Omental fat pad (tissue), 3 donors: ENCODE measurements at regions not wholly inside any gene's neighbourhood (a gene's known extent, or its start where the extent isn't known, plus 50 kb on each side); places are given as distances from the start of the nearest gene placed in this dataset.

Experiments used
- ATAC-seq: fragments of 150-250 bp; one replicate; pipeline ENCODE4 v1.9.1; 2016; ENCODE audit warnings: mild to moderate bottlenecking, moderate library complexity; ENCODE audit not compliant: low FRiP score
- DNase-seq: peaks from one replicate; pipeline ENCODE4 v3.0.0-alpha.2; 2019; ENCODE audit warnings: low spot score
- TF ChIP-seq, protein P1 (sequence below), 3 donors: fragments of 450-650 bp; IDR thresholded peaks; one replicate each; pipeline ENCODE4 v1.5.1; 2016 to 2017; ENCODE audit warnings: antibody characterized with exemption in 3 of 3, mild to moderate bottlenecking in 3 of 3, moderate library complexity in 2 of 3

DNA sequence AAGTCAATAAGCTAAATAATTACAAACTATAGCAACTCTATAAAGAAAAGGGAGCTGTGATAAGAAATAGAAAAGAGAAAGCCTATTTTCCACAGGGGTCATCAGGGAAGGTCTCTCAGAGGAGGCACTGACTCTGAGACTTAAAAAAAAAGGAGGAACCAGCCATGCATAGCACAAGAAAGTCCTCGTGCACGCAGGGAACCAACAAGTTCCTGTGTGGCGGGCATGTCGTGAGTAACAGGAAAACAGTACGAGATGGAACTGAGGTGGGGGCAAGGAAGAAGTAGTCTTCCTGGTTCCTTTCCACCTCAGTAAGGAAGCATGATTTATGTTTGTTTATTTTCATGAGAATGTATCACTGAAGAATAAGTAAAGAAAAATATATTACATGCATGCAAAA lies 367.0 kb upstream of the TMEM132C start:
- DNase-seq, result no peak
- TF ChIP-seq, protein P1, sequence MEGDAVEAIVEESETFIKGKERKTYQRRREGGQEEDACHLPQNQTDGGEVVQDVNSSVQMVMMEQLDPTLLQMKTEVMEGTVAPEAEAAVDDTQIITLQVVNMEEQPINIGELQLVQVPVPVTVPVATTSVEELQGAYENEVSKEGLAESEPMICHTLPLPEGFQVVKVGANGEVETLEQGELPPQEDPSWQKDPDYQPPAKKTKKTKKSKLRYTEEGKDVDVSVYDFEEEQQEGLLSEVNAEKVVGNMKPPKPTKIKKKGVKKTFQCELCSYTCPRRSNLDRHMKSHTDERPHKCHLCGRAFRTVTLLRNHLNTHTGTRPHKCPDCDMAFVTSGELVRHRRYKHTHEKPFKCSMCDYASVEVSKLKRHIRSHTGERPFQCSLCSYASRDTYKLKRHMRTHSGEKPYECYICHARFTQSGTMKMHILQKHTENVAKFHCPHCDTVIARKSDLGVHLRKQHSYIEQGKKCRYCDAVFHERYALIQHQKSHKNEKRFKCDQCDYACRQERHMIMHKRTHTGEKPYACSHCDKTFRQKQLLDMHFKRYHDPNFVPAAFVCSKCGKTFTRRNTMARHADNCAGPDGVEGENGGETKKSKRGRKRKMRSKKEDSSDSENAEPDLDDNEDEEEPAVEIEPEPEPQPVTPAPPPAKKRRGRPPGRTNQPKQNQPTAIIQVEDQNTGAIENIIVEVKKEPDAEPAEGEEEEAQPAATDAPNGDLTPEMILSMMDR (IDR thresholded peaks at IDR 0.05), result no peak
- ATAC-seq, result no peak

DNA sequence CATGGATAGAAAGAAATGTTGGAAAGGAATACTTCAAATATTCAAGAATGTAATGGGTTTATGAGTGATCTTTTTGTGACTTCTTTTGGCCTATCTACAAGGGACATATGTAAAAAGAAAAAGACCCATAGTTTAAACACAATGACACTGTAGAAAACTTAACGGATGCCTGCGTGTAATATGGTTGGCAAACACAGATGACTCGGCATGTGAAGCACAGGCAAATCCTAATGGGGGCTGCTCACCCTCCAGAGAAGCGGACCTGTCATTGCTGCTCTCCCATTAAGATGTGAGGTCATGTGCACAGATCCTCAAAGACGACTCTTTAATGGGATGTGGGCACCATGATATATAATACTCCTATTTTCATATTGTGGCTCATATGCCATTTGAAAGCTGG lies 366.6 kb upstream of the TMEM132C start:
- ATAC-seq, result no peak
- TF ChIP-seq, protein P1 (IDR thresholded peaks at IDR 0.05), result no peak
- DNase-seq, result no peak

DNA sequence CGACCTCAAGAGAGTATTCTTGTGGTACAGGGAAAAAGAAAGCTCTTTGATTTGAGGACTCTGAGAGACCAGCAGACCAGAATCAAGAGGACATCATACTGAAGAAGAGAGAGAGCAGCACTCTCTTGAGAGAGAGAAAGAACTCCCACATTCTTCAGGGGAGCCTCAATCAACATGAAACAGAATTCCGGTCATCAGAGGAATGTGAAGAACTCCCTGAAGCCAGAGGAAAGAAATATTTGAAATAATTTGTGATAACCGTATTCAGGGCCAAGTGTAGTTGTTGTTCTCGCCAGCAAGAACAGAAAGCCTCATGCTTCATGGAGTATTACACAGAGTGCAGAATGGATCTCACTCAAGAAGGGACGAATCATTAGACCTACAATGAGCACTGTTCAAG lies 363.8 kb upstream of the TMEM132C start:
- TF ChIP-seq, protein P1 (IDR thresholded peaks at IDR 0.05), result no peak
- peak; percentile 89 for ATAC-seq
- no peak for DNase-seq

DNA sequence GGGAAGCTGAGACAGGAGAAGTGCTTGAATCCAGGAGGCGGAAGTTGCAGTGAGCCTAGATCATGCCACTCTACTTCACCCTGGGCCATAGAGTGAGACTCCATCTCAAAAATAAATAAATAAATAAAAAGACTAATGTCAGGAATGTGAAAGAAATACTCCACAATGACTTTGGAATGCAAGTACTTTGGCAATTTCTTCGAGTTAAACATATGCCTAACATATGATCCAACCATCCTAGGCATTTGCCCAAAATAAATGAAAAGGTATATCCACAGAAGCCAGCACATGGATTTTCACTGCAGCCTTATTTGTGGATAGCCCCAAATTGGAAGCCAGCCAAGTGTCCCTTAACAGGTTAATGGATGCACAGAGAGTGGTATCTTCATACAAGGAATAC lies 357.9 kb upstream of the TMEM132C start:
- TF ChIP-seq, protein P1 (IDR thresholded peaks at IDR 0.05), result no peak
- no peak for ATAC-seq
- no peak for DNase-seq

DNA sequence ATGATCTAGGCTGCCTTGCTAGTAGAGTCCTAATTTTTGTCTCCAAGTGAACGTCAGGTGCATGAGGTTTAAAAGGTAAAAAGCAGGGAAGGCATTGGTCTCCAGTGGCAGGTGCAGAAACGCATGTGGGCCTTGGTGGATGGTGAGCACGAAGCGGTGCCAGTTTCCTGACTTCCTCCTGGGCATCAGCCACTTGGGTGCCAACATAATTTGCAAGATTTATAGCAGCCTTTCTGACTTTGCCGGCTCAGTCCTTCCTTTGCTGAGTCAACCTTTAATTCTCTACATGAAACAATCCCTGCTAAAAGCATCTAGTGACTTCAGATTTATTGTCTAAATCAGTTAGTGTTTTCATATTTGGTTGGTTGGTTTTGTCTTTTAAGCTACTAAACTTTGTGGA lies 355.7 kb upstream of the TMEM132C start:
- TF ChIP-seq, protein P1 (IDR thresholded peaks at IDR 0.05), result no peak
- DNase-seq (no peak), ATAC-seq (no peak)

DNA sequence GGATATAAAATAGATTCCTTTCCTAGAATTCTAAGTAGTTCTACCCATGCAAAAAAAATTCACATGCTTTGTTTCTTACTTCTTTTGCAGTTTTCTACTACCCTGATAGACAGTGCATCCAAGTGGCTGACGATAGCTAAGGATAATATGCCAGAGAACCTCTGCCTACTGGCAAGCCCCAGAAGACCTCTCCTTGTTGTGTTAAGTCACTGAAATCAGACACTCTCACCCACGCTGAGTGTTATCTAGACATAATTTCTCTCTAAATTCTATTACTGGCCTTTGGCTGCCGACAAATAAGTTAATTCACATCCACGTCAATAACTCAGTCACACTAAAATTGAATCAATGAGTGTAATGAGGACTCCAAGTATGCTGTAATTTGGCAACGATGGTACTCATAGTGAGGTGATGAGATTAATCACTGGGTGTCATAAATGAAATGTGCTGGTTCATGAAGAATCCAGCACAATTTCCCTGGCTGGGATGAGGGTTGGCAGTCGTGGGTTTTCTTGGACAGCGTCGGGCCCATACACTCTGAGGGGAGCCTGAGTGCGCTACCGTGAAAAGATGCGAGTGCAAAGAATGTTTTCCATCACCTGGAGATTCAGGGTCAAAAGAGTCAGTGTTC lies 354.8 kb upstream of the TMEM132C start:
- TF ChIP-seq, protein P1 (IDR thresholded peaks at IDR 0.05), result no peak
- ATAC-seq (peak; percentile 70), DNase-seq (no peak)

DNA sequence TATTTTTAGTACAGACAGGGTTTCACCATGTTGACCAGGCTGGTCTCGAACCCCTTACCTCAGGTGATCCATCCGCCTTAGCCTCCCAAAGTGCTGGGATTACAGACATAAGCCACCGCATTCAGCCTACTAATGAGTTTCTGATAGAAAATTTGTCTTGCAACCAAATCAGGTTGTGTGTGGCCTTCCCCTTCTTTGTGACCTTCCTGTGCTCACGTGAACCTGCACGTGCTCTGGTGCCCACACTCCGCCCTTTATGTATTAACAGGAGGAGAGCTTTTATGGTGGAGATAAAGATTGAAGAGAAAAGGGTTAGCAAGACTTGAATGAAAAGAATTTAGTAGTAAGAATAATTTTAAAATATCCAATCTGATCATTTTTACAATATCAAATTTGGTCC lies 343.5 kb upstream of the TMEM132C start:
- TF ChIP-seq, protein P1 (IDR thresholded peaks at IDR 0.05), result no peak
- DNase-seq (no peak), ATAC-seq (no peak)
